Stomach smooth muscle (tissue), 2 donors: ENCODE measurements at regions not wholly inside any gene's neighbourhood (a gene's known extent, or its start where the extent isn't known, plus 50 kb on each side); places are given as distances from the start of the nearest gene placed in this dataset.
A peak's percentile ranks its signal among the peaks of the same experiment; 100 is the strongest.

Experiments
- H3K27ac ChIP-seq: one replicate; pipeline ENCODE4 v1.7.0; 2013; ENCODE audit warnings: mild to moderate bottlenecking, low read length, inconsistent platforms
- H3K27me3 ChIP-seq, 2 donors: one replicate each; pipeline ENCODE4 v1.7.0; 2013; ENCODE audit warnings: low read length in 2 of 2; ENCODE audit not compliant: insufficient read depth in 2 of 2, control insufficient read depth in 1 of 2
- H3K36me3 ChIP-seq, 2 donors: one replicate each; pipeline ENCODE4 v1.7.0; 2013; ENCODE audit warnings: low read length in 2 of 2; ENCODE audit not compliant: control insufficient read depth in 2 of 2, insufficient read depth in 2 of 2
- H3K4me1 ChIP-seq: one replicate; pipeline ENCODE4 v1.7.0; 2013; ENCODE audit warnings: low read length; ENCODE audit not compliant: control insufficient read depth, insufficient read depth
- H3K4me3 ChIP-seq, 2 donors: one replicate each; pipeline ENCODE4 v1.7.0; 2013; ENCODE audit warnings: low read length in 2 of 2
- H3K9ac ChIP-seq, 2 donors: one replicate each; pipeline ENCODE4 v1.7.0; 2013; ENCODE audit warnings: low read length in 2 of 2, mild to moderate bottlenecking in 1 of 2
- H3K9me3 ChIP-seq, 2 donors: one replicate each; pipeline ENCODE4 v1.7.0; 2013; ENCODE audit warnings: low read length in 2 of 2; ENCODE audit not compliant: control insufficient read depth in 2 of 2
- donor health status: healthy.
- donor health status: Pancreatic carcinoma.

DNA sequence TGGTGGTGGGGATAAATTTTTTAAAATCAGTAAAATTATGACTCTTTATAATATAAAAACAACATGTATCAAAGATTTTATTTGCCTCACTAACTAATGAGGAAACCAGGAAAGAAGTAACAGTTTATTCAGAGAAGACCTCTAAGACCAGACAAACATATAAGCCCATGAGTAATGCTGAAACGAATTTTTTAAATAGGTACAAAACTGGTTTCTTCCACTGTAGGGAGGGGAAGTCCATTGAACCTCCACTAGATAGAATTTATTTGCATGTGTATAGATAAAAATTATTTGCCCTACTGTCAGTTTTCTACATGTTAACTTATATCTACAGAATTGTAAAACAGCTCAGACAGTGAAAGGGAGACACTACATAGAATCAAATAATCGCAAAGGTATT lies 86.8 kb downstream of the ZC3H11B start:
- H3K4me3 ChIP-seq, result no peak overlapping the region
- H3K9me3 ChIP-seq, result no peaks in the 10 kb centered on the region
- H3K9ac ChIP-seq, result no peak overlapping the region
- H3K36me3 ChIP-seq, result no peaks in the 10 kb centered on the region
- no peaks in the 10 kb centered on the region for H3K27me3 ChIP-seq
- no peak overlapping the region for H3K27ac ChIP-seq
- H3K4me1 ChIP-seq, result no peaks in the 10 kb centered on the region

- no peak overlapping the region for H3K4me3 ChIP-seq
- H3K27me3 ChIP-seq, result no peaks in the 10 kb centered on the region
- H3K27ac ChIP-seq, result no peak overlapping the region
- H3K9ac ChIP-seq, result no peak overlapping the region
- no peaks in the 10 kb centered on the region for H3K36me3 ChIP-seq
- no peaks in the 10 kb centered on the region for H3K9me3 ChIP-seq
- H3K4me1 ChIP-seq, result no peaks in the 10 kb centered on the region
Measured at GRCh38 chr1:219523411-219523810, 89.5 kb downstream of the ZC3H11B start.

DNA sequence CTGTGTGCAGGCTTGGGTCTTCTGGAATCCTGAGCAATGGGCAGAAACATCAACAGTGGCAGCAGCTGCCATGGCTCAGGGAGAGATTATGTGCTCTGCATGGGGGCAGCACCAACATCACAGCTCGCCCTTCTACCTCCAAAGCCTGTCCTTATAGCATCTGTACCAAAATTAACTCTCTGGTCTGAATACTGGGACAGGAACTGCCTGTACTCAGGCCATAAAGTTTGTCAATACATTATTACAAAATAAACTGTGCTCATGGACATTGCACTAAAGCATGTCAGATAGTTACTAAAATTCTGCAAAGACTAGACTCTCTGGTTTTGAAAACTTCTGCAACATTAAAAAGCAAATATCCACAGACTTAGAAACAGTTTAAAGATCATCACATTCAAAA lies 91.6 kb downstream of the ZC3H11B start:
- Histone ChIP-seq H3K27me3 (no peaks in the 10 kb centered on the region), H3K36me3 (no peaks in the 10 kb centered on the region), H3K4me3 (no peak overlapping the region), H3K4me1 (no peaks in the 10 kb centered on the region), H3K9me3 (no peaks in the 10 kb centered on the region), H3K9ac (no peak overlapping the region), H3K27ac (no peak overlapping the region)

DNA sequence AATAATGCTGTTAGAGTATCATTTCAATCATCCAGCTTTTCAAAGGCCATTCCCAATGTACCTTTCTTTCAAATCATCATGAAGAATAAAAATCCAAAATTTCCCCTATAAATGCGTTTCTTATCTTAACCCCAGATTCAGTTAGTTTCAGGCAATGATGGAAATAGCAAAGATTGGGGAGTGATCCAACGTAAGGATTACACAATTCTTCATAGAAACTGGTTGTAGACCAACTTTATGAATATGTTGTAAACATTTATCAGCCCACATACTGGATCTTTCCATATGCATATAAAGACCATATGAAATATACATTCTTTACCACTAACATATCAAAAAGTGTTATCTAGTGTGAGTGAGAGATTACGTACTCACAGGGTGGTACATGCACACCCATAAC lies 92.7 kb downstream of the ZC3H11B start:
- H3K4me1 ChIP-seq, result no peaks in the 10 kb centered on the region
- no peak overlapping the region for H3K27ac ChIP-seq
- H3K4me3 ChIP-seq, result no peak overlapping the region
- H3K36me3 ChIP-seq, result no peaks in the 10 kb centered on the region
- no peaks in the 10 kb centered on the region for H3K9me3 ChIP-seq
- no peaks in the 10 kb centered on the region for H3K27me3 ChIP-seq
- no peak overlapping the region for H3K9ac ChIP-seq

DNA sequence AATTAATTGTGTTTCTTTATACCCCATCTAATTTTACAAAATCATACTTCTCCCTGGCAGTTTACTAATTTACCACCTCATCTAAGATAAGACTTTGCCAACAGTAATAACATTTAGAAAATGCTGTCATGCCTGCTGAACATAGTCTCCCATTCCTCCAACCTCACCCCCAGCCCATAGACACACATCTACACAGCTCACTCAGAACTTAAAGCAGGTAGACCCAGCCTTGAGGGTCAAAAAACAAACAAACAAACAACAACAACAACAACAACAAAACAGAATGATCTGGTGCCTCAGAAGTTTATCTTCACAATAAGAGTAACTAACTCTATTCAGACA lies 94.0 kb downstream of the ZC3H11B start:
- Histone ChIP-seq H3K9me3 (no peaks in the 10 kb centered on the region), H3K4me3 (peak overlapping the region in 1 of 2 donors; percentile 5), H3K36me3 (no peaks in the 10 kb centered on the region), H3K9ac (no peak overlapping the region), H3K27ac (no peak overlapping the region), H3K27me3 (no peaks in the 10 kb centered on the region), H3K4me1 (no peaks in the 10 kb centered on the region)

DNA sequence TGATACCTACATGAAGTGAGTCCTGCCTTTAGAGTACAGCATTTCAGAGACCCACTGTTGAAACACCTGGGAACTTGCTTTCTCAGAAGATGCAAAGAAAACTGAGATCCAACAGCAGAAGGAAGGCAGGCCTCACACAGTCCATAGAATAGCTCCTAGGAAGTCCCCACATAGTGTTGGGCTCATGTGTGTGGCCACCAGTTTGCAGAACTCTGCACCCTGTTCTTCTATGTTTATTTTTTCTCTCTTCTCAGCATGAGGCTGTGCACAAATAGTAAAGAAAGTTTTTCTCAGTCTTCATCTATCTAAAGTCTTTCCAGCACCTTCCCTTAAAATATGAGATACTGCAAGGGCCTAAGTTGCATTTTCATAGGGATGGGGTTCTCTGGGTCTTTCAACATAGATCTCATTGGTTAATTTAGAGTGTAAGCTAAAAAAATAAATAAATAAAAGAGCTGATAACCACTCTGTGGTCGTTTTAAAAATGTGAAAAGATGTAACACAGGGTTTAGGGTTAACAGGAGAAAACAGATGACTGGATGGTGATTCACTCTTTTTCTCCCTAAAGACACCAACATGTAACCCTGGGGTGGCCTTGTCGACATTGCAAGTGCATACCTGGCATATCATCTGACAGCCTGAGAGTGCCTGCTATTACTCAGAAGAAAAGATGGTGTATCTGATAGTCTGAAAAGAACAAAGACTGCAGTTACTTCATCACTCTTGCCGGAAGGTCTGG lies 94.6 kb downstream of the ZC3H11B start:
- Histone ChIP-seq H3K4me3 (no peak overlapping the region), H3K9me3 (no peaks in the 10 kb centered on the region), H3K4me1 (no peaks in the 10 kb centered on the region), H3K27me3 (no peaks in the 10 kb centered on the region), H3K9ac (no peak overlapping the region), H3K36me3 (no peaks in the 10 kb centered on the region), H3K27ac (no peak overlapping the region)

GRCh38 chr1:219517031-219517430 lies 95.9 kb downstream of the ZC3H11B start:
- no peak overlapping the region for H3K4me3 ChIP-seq
- no peaks in the 10 kb centered on the region for H3K36me3 ChIP-seq
- no peaks in the 10 kb centered on the region for H3K27me3 ChIP-seq
- H3K4me1 ChIP-seq, result no peaks in the 10 kb centered on the region
- no peak overlapping the region for H3K27ac ChIP-seq
- no peak overlapping the region for H3K9ac ChIP-seq
- no peaks in the 10 kb centered on the region for H3K9me3 ChIP-seq

- peaks cover 2% of the 10 kb centered on the region for H3K4me1 ChIP-seq
- no peak overlapping the region for H3K4me3 ChIP-seq
- no peaks in the 10 kb centered on the region for H3K27me3 ChIP-seq
- H3K36me3 ChIP-seq, result no peaks in the 10 kb centered on the region
- no peak overlapping the region for H3K27ac ChIP-seq
- no peak overlapping the region for H3K9ac ChIP-seq
- H3K9me3 ChIP-seq, result no peaks in the 10 kb centered on the region
Measured at GRCh38 chr1:219514728-219515127, 98.2 kb downstream of the ZC3H11B start.

GRCh38 chr1:219507437-219507836 lies 105.5 kb downstream of the ZC3H11B start:
- peaks cover 8% of the 10 kb centered on the region for H3K4me1 ChIP-seq
- no peaks in the 10 kb centered on the region for H3K36me3 ChIP-seq
- H3K27ac ChIP-seq, result no peak overlapping the region

DNA sequence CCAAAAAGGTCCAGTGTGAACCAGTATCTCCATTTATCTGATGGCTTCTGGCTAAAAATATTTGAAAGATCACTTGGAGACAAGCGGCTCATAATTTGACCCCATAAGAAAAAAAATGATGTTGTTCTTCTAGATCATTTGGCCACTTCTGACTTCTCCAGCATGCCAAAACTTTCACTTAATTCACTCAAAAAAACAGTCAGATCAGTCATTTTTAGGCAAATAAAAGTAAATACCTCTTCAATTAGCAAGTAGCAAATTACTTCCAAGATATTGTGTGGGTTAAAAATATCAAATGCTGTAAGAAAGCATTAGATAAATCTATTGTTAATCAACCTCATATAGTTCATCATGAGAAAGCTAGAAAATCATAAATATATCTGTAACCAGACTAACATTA lies 106.0 kb downstream of the ZC3H11B start:
- H3K4me3 ChIP-seq, result no peak overlapping the region
- H3K9ac ChIP-seq, result no peak overlapping the region
- H3K27ac ChIP-seq, result no peak overlapping the region
- peaks cover 8% of the 10 kb centered on the region for H3K4me1 ChIP-seq
- H3K9me3 ChIP-seq, result no peaks in the 10 kb centered on the region
- no peaks in the 10 kb centered on the region for H3K27me3 ChIP-seq
- H3K36me3 ChIP-seq, result no peaks in the 10 kb centered on the region

More at GRCh38 chr1:219507437-219507836, 105.5 kb downstream of the ZC3H11B start:
- Histone ChIP-seq H3K27me3 (no peaks in the 10 kb centered on the region), H3K9me3 (no peaks in the 10 kb centered on the region), H3K9ac (no peak overlapping the region), H3K4me3 (no peak overlapping the region)

DNA sequence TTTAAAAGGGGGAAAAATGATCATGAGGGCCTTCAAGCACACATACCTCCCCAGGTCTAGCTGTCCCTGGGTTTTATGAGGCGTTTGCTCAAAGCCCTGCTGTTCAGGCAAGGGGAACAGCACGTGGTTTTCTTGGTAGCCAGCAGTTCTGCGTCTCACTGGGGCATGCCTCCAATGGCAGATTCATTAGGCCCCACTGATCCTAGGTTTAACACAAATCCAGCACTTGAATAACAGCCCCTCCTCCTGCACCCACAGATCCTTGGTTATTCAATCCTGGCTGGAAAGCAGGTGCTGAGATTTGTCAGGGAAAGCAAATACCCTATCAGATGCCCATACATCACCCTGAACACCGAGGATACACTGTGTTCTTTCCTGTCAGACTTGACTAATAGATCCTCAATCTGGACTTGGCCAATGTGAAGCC lies 106.4 kb downstream of the ZC3H11B start:
- Histone ChIP-seq H3K27ac (peak overlapping the region; percentile 7), H3K36me3 (no peaks in the 10 kb centered on the region), H3K9me3 (no peaks in the 10 kb centered on the region), H3K4me1 (peaks cover 8% of the 10 kb centered on the region), H3K9ac (no peak overlapping the region), H3K27me3 (no peaks in the 10 kb centered on the region), H3K4me3 (peak overlapping the region in 1 of 2 donors; percentile 10)
